ENCODE measurements at regions not wholly inside any gene's neighbourhood (a gene's known extent, or its start where the extent isn't known, plus 50 kb on each side); places are given as distances from the start of the nearest gene placed in this dataset.

GRCh38 chr6:99181174-99181573 is 168.3 kb downstream of the FAXC start:
- TF ChIP-seq ARNT (IDR thresholded peaks at IDR 0.05) (no peak), YY1 (IDR thresholded peaks at IDR 0.05; ENCODE audit: borderline replicate concordance in 1 of 3, control insufficient read depth in 1 of 3, extremely low read depth in 1 of 3, insufficient read depth in 3 of 3, insufficient read length in 1 of 3, insufficient replicate concordance in 2 of 3, low read depth in 1 of 3, low read length in 2 of 3) (no peak), RBM22 (IDR thresholded peaks at IDR 0.05; ENCODE audit: low read depth, low read length, poor library complexity, severe bottlenecking) (no peak), KAT8 (IDR thresholded peaks at IDR 0.05; ENCODE audit: low read depth) (no peak), FOS (IDR thresholded peaks at IDR 0.05; ENCODE audit: extremely low read depth, insufficient read length) (no peak), HCFC1 (IDR thresholded peaks at IDR 0.05; ENCODE audit: low read depth, low read length) (no peak), BRCA1 (IDR thresholded peaks at IDR 0.05) (no peak), BRCA1 (CRISPR knock-in tag; IDR thresholded peaks at IDR 0.05) (no peak), SIN3A (IDR thresholded peaks at IDR 0.05; ENCODE audit: borderline replicate concordance in 2 of 2, control insufficient read depth in 1 of 2, low read depth in 2 of 2, low read length in 2 of 2) (no peak), IRF9 (tag; IDR thresholded peaks at IDR 0.05) (no peak), MLX (CRISPR knock-in tag; conservative IDR thresholded peaks at IDR 0.05) (no peak)
- TF ChIP-seq, protein P1, sequence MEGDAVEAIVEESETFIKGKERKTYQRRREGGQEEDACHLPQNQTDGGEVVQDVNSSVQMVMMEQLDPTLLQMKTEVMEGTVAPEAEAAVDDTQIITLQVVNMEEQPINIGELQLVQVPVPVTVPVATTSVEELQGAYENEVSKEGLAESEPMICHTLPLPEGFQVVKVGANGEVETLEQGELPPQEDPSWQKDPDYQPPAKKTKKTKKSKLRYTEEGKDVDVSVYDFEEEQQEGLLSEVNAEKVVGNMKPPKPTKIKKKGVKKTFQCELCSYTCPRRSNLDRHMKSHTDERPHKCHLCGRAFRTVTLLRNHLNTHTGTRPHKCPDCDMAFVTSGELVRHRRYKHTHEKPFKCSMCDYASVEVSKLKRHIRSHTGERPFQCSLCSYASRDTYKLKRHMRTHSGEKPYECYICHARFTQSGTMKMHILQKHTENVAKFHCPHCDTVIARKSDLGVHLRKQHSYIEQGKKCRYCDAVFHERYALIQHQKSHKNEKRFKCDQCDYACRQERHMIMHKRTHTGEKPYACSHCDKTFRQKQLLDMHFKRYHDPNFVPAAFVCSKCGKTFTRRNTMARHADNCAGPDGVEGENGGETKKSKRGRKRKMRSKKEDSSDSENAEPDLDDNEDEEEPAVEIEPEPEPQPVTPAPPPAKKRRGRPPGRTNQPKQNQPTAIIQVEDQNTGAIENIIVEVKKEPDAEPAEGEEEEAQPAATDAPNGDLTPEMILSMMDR (IDR thresholded peaks at IDR 0.05 in 2 of 3, conservative IDR thresholded peaks at IDR 0.05 in 1 of 3; ENCODE audit: insufficient read depth in 2 of 3, low read depth in 1 of 3, low read length in 3 of 3): no peak
- TF ChIP-seq, protein P2, sequence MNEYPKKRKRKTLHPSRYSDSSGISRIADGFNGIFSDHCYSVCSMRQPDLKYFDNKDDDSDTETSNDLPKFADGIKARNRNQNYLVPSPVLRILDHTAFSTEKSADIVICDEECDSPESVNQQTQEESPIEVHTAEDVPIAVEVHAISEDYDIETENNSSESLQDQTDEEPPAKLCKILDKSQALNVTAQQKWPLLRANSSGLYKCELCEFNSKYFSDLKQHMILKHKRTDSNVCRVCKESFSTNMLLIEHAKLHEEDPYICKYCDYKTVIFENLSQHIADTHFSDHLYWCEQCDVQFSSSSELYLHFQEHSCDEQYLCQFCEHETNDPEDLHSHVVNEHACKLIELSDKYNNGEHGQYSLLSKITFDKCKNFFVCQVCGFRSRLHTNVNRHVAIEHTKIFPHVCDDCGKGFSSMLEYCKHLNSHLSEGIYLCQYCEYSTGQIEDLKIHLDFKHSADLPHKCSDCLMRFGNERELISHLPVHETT (CRISPR knock-in tag; conservative IDR thresholded peaks at IDR 0.05 in 1 of 2, IDR thresholded peaks at IDR 0.05 in 1 of 2): no peak

Data from K562 (cell line).